ENCODE measurements at regions not wholly inside any gene's neighbourhood (a gene's known extent, or its start where the extent isn't known, plus 50 kb on each side); places are given as distances from the start of the nearest gene placed in this dataset.

- TF ChIP-seq CTCF (IDR thresholded peaks at IDR 0.05 in 4 of 5, conservative IDR thresholded peaks at IDR 0.05 in 1 of 5), result no peak
- no peak for TF ChIP-seq POLR2A (IDR thresholded peaks at IDR 0.05)
These were observed 116.0 kb upstream of the SMIM23 start for GRCh38 chr5:171669571-171669970.

Measured in gastrocnemius medialis (tissue), 4 donors.